Right lobe of liver (tissue), 6 donors: ENCODE measurements at regions not wholly inside any gene's neighbourhood (a gene's known extent, or its start where the extent isn't known, plus 50 kb on each side); places are given as distances from the start of the nearest gene placed in this dataset.

Experiments used
- ATAC-seq, 4 donors: fragments of 200-7000 bp; cut with Tn5 transposase; one replicate each; pipeline ENCODE4 v1.9.1; 2020; ENCODE audit warnings: mild to moderate bottlenecking in 4 of 4, moderate library complexity in 4 of 4
- DNase-seq, 3 donors: peaks; one replicate each; pipeline ENCODE4 v3.0.0-alpha.2; 2020
- H3K27ac ChIP-seq, 3 donors: fragments of 200-600 bp; one replicate each; pipeline ENCODE4 v1.8.0; 2022
- H3K27me3 ChIP-seq, 2 donors: fragments of 200-600 bp; one replicate each; pipeline ENCODE4 v1.8.0; 2022
- H3K36me3 ChIP-seq, 4 donors: fragments of 200-600 bp; sonication (generic) in 1 of 4; one replicate each; pipeline versions ENCODE4 v1.5.1 to v1.8.0; 2017 to 2022; ENCODE audit warnings: control low read depth in 1 of 4
- H3K4me1 ChIP-seq, 4 donors: fragments of 200-600 bp; sonication (generic) in 1 of 4; one replicate each; pipeline versions ENCODE4 v1.5.1 to v1.8.0; 2017 to 2022; ENCODE audit warnings: control low read depth in 1 of 4
- H3K4me3 ChIP-seq, 3 donors: fragments of 200-600 bp; one replicate each; pipeline ENCODE4 v1.8.0; 2022
- H3K9me3 ChIP-seq, 4 donors: fragments of 200-600 bp; sonication (generic) in 1 of 4; one replicate each; pipeline versions ENCODE4 v1.5.1 to v1.8.0; 2017 to 2022; ENCODE audit warnings: control low read depth in 1 of 4
- CTCF ChIP-seq, 4 donors: fragments of 200-600 bp in 3 of 4; fragments of 450-650 bp in 1 of 4; IDR thresholded peaks; one replicate each; pipeline versions ENCODE4 v1.5.1 to v1.8.0; 2016 to 2022; ENCODE audit warnings: antibody characterized with exemption in 4 of 4, mild to moderate bottlenecking in 2 of 4
- POLR2A ChIP-seq: fragments of 450-650 bp; IDR thresholded peaks from one replicate; pipeline ENCODE4 v1.6.1; 2017; ENCODE audit warnings: antibody characterized with exemption, mild to moderate bottlenecking
- WGBS: methylation state at CpG from one replicate; pipeline ENCODE4 v1.1.6; 2018; ENCODE audit warnings: low coverage, low lambda C conversion rate; ENCODE audit not compliant: insufficient coverage; ENCODE audit errors: missing lambda C conversion rate; 5-methylcytosine and 5-hydroxymethylcytosine counted together
- intact Hi-C, 2 donors: fragments of 100-400 bp; cut with DNase I; formaldehyde crosslinking; loops; one replicate each; pipeline versions ENCODE4 v1.11.2 to v1.14.1; 2022
- donor health status: DM: no; HTN: yes; CAD: no.
- donor health status: DM: no; HTN: no; CAD: no.
- donor health status: DM: no; HTN: no; CAD: no.
- donor health status: DM: no; HTN: yes; CAD: no.
- donor health status: DM: no; HTN: yes; CAD: no.

- H3K4me3 ChIP-seq, result no peak overlapping the region
- ATAC-seq, result no peak
- no peak overlapping the region for H3K27ac ChIP-seq
- intact Hi-C loops, result no loop called here
- DNase-seq, result no peak
- no peaks in the 10 kb centered on the region for H3K36me3 ChIP-seq
- H3K4me1 ChIP-seq, result no peaks in the 10 kb centered on the region
- TF ChIP-seq CTCF (IDR thresholded peaks at IDR 0.05), result no peak
- no peak for TF ChIP-seq POLR2A
- no peaks in the 10 kb centered on the region for H3K27me3 ChIP-seq
- H3K9me3 ChIP-seq, result no peaks in the 10 kb centered on the region
- WGBS, result 52% methylated on average over 2 of the region's 2 CpGs
Observed at GRCh38 chr3:95442766-95443165, 1371.6 kb upstream of the EPHA6 start.

- intact Hi-C loops, result no loop called here
- TF ChIP-seq CTCF (IDR thresholded peaks at IDR 0.05) (no peak), POLR2A (no peak)
- Histone ChIP-seq H3K4me1 (no peaks in the 10 kb centered on the region), H3K9me3 (no peaks in the 10 kb centered on the region), H3K36me3 (no peaks in the 10 kb centered on the region), H3K27me3 (no peaks in the 10 kb centered on the region), H3K27ac (no peak overlapping the region), H3K4me3 (no peak overlapping the region)
- ATAC-seq (no peak), DNase-seq (no peak)
- 38% methylated on average over 1 of the region's 1 CpG for WGBS
Observed at GRCh38 chr3:95449841-95450240, 1364.6 kb upstream of the EPHA6 start.

GRCh38 chr3:95453242-95453641 lies 1361.2 kb upstream of the EPHA6 start:
- Histone ChIP-seq H3K9me3 (no peaks in the 10 kb centered on the region), H3K36me3 (no peaks in the 10 kb centered on the region), H3K4me1 (no peaks in the 10 kb centered on the region), H3K4me3 (no peak overlapping the region), H3K27me3 (no peaks in the 10 kb centered on the region), H3K27ac (no peak overlapping the region)
- intact Hi-C loops, result no loop called here
- DNase-seq (no peak), ATAC-seq (no peak)
- TF ChIP-seq POLR2A (no peak), CTCF (IDR thresholded peaks at IDR 0.05) (no peak)
- WGBS, result 60% methylated on average over 2 of the region's 2 CpGs

- Histone ChIP-seq H3K27me3 (no peaks in the 10 kb centered on the region), H3K36me3 (no peaks in the 10 kb centered on the region), H3K27ac (no peak overlapping the region), H3K9me3 (no peaks in the 10 kb centered on the region), H3K4me3 (no peak overlapping the region), H3K4me1 (no peaks in the 10 kb centered on the region)
- no peak for TF ChIP-seq POLR2A
- TF ChIP-seq CTCF (IDR thresholded peaks at IDR 0.05), result no peak
- DNase-seq (no peak), ATAC-seq (no peak)
- intact Hi-C loops, result no loop called here
Observed at GRCh38 chr3:95456835-95457234, 1357.6 kb upstream of the EPHA6 start.

GRCh38 chr3:95459706-95460105 lies 1354.7 kb upstream of the EPHA6 start:
- Histone ChIP-seq H3K4me1 (no peaks in the 10 kb centered on the region), H3K27ac (no peak overlapping the region), H3K9me3 (no peaks in the 10 kb centered on the region), H3K4me3 (no peak overlapping the region), H3K36me3 (no peaks in the 10 kb centered on the region), H3K27me3 (no peaks in the 10 kb centered on the region)
- no peak for DNase-seq
- TF ChIP-seq CTCF (IDR thresholded peaks at IDR 0.05), result no peak
- no peak for TF ChIP-seq POLR2A
- intact Hi-C loops, result no loop called here
- no peak for ATAC-seq
- WGBS, result 58% methylated on average over 3 of the region's 3 CpGs
